COLO829 (cell line): ENCODE measurements at regions not wholly inside any gene's neighbourhood (a gene's known extent, or its start where the extent isn't known, plus 50 kb on each side); places are given as distances from the start of the nearest gene placed in this dataset.
"Not testable (repeated sequence)": the region's sequence is repeated elsewhere in the genome, so short reads cannot be mapped to it uniquely, and the experiment has no call there.

Experiments
- DNase-seq: peaks from one replicate; pipeline ENCODE4 v3.0.0; 2012; ENCODE audit warnings: low spot score

GRCh38 chr2:5616019-5616418 is 76.2 kb upstream of the SOX11 start:
- no peak for DNase-seq

GRCh38 chr2:5617358-5617757 is 74.8 kb upstream of the SOX11 start:
- no peak for DNase-seq

GRCh38 chr2:5617796-5618195 is 74.4 kb upstream of the SOX11 start:
- no peak for DNase-seq

- no peak for DNase-seq
These were observed 73.9 kb upstream of the SOX11 start for GRCh38 chr2:5618271-5618670.

GRCh38 chr2:5625556-5626065 is 66.6 kb upstream of the SOX11 start:
- DNase-seq, result not testable (repeated sequence)

- not testable (repeated sequence) for DNase-seq
These were observed 63.7 kb upstream of the SOX11 start for GRCh38 chr2:5628484-5628883.

- not testable (repeated sequence) for DNase-seq
These were observed 62.7 kb upstream of the SOX11 start for GRCh38 chr2:5629510-5629909.

- DNase-seq, result not testable (repeated sequence)
These were observed 55.1 kb upstream of the SOX11 start for GRCh38 chr2:5637051-5637450.
